ENCODE measurements at regions not wholly inside any gene's neighbourhood (a gene's known extent, or its start where the extent isn't known, plus 50 kb on each side); places are given as distances from the start of the nearest gene placed in this dataset.
"Not testable (repeated sequence)": the region's sequence is repeated elsewhere in the genome, so short reads cannot be mapped to it uniquely, and the experiment has no call there.

DNA sequence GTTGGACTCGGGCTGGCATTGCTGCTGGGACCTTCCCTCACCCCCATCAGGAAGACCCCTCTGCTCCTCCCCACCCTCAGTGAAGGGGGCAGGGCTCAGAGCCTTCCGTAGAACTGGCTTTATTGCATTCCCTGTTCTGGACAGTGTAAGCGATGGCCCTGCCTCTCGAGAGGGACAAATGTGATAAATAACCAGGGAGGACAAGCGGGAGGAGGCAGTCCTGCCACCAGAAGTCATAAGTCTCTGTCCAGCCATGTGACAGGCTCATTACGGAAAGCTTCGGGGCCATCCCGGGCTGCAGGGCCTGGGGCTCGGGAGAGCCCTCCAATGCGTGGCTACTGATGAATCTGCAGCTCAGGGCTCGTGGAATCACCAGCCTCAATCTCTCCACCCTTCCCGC lies 58.5 kb upstream of the MDGA1 start:
- H3K4me1 ChIP-seq (ENCODE audit: control insufficient read depth, insufficient read depth, low read length): no peaks in the 10 kb centered on the region
- no peak overlapping the region for H3K9ac ChIP-seq (ENCODE audit: extremely low read depth, low read length, poor library complexity, severe bottlenecking)
- H3K9me3 ChIP-seq (ENCODE audit: control insufficient read depth, low read length): no peaks in the 10 kb centered on the region
- no peak overlapping the region for H3K27ac Mint-ChIP-seq
- DNase-seq: no peak
- no peaks in the 10 kb centered on the region for H3K4me1 Mint-ChIP-seq
- no peaks in the 10 kb centered on the region for H3K9me3 Mint-ChIP-seq
- peaks cover 94% of the 10 kb centered on the region for H3K27me3 Mint-ChIP-seq (ENCODE audit: insufficient read depth)
- H3K36me3 ChIP-seq (ENCODE audit: control insufficient read depth, insufficient read depth, low read length): no peaks in the 10 kb centered on the region
- no peak overlapping the region for H3K4me3 ChIP-seq (ENCODE audit: low read length)
- TF ChIP-seq, protein P1, sequence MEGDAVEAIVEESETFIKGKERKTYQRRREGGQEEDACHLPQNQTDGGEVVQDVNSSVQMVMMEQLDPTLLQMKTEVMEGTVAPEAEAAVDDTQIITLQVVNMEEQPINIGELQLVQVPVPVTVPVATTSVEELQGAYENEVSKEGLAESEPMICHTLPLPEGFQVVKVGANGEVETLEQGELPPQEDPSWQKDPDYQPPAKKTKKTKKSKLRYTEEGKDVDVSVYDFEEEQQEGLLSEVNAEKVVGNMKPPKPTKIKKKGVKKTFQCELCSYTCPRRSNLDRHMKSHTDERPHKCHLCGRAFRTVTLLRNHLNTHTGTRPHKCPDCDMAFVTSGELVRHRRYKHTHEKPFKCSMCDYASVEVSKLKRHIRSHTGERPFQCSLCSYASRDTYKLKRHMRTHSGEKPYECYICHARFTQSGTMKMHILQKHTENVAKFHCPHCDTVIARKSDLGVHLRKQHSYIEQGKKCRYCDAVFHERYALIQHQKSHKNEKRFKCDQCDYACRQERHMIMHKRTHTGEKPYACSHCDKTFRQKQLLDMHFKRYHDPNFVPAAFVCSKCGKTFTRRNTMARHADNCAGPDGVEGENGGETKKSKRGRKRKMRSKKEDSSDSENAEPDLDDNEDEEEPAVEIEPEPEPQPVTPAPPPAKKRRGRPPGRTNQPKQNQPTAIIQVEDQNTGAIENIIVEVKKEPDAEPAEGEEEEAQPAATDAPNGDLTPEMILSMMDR (conservative IDR thresholded peaks at IDR 0.05): no peak
- WGBS, 2 experiments (ENCODE audit: insufficient coverage in 1 of 2, insufficient read length in 1 of 2): 70 to 86% methylated on average over 5 to 12 of the region's 12 CpGs
- no peak overlapping the region for H3K27ac ChIP-seq (ENCODE audit: low read depth, low read length)
- H3K27me3 ChIP-seq (ENCODE audit: control insufficient read depth, insufficient read depth, low read length, poor library complexity, severe bottlenecking): peaks cover 69% of the 10 kb centered on the region
- H3K4me3 Mint-ChIP-seq: no peak overlapping the region
- H3K36me3 Mint-ChIP-seq (ENCODE audit: low read depth): no peaks in the 10 kb centered on the region

DNA sequence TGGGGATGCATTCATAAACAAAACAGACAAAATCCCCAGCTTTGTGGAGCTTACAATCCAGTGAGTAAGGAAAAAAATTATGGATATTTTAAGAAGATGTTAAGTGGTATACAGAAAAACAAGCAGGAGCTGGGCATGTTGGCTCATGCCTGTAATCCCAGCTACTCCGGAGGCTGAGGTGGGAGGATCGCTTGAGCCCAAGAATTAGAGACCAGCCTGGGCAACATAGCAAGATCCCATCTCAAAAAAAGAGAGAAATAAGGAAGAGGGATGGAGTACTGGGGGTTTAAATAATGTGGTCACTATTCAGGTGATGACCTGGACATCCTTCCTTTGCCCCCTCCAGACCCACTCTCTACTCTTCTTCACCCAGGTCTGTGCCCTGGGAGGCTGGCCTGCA lies 55.0 kb upstream of the MDGA1 start:
- Histone ChIP-seq H3K27ac (ENCODE audit: low read depth, low read length) (no peak overlapping the region), H3K27me3 (ENCODE audit: control insufficient read depth, insufficient read depth, low read length, poor library complexity, severe bottlenecking) (peaks cover 35% of the 10 kb centered on the region), H3K36me3 (ENCODE audit: control insufficient read depth, insufficient read depth, low read length) (no peaks in the 10 kb centered on the region), H3K9ac (ENCODE audit: extremely low read depth, low read length, poor library complexity, severe bottlenecking) (no peak overlapping the region), H3K9me3 (ENCODE audit: control insufficient read depth, low read length) (peaks cover 11% of the 10 kb centered on the region), H3K4me1 (ENCODE audit: control insufficient read depth, insufficient read depth, low read length) (peaks cover 2% of the 10 kb centered on the region), H3K4me3 (ENCODE audit: low read length) (no peak overlapping the region)
- Mint-ChIP-seq H3K4me1 (peaks cover 7% of the 10 kb centered on the region), H3K27ac (no peak overlapping the region), H3K36me3 (ENCODE audit: low read depth) (no peaks in the 10 kb centered on the region), H3K4me3 (no peak overlapping the region), H3K27me3 (ENCODE audit: insufficient read depth) (peaks cover 87% of the 10 kb centered on the region), H3K9me3 (peaks cover 10% of the 10 kb centered on the region)
- TF ChIP-seq, protein P1 (conservative IDR thresholded peaks at IDR 0.05): no peak
- WGBS, 2 experiments (ENCODE audit: insufficient coverage in 1 of 2, insufficient read length in 1 of 2): 92 to 100% methylated on average over 2 of the region's 2 CpGs
- DNase-seq: no peak

DNA sequence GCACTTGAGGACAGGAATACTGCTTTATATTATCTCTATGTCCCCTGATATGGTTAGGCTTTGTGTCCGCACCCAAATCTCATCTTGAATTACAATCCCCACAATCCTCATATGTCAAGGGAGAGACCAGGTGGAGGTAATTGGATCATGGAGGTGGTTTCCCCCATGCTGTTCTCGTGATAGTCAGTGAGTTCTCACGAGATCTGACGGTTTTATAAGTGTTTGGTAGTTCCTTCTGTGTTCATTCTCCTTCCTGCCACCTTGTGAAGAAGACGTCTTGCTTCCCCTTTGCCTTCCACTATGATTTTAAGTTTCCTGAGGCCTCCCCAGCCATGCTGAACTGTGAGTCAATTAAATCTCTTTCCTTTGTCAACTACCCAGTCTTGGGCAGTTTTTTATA lies 51.7 kb upstream of the MDGA1 start:
- WGBS, 2 experiments (ENCODE audit: insufficient coverage in 1 of 2, insufficient read length in 1 of 2): 46 to 76% methylated on average over 4 to 5 of the region's 5 CpGs
- not testable (repeated sequence) for H3K4me1 ChIP-seq (ENCODE audit: control insufficient read depth, insufficient read depth, low read length); H3K36me3 ChIP-seq (ENCODE audit: control insufficient read depth, insufficient read depth, low read length); H3K27ac Mint-ChIP-seq; H3K4me3 Mint-ChIP-seq; H3K27ac ChIP-seq (ENCODE audit: low read depth, low read length); H3K36me3 Mint-ChIP-seq (ENCODE audit: low read depth); H3K27me3 ChIP-seq (ENCODE audit: control insufficient read depth, insufficient read depth, low read length, poor library complexity, severe bottlenecking); H3K9ac ChIP-seq (ENCODE audit: extremely low read depth, low read length, poor library complexity, severe bottlenecking); H3K4me1 Mint-ChIP-seq; H3K9me3 Mint-ChIP-seq
- DNase-seq: peak; percentile 52
- H3K27me3 Mint-ChIP-seq (ENCODE audit: insufficient read depth): peaks cover 80% of the 10 kb centered on the region
- H3K9me3 ChIP-seq (ENCODE audit: control insufficient read depth, low read length): peaks cover 11% of the 10 kb centered on the region
- H3K4me3 ChIP-seq (ENCODE audit: low read length): peak overlapping the region; percentile 66

DNA sequence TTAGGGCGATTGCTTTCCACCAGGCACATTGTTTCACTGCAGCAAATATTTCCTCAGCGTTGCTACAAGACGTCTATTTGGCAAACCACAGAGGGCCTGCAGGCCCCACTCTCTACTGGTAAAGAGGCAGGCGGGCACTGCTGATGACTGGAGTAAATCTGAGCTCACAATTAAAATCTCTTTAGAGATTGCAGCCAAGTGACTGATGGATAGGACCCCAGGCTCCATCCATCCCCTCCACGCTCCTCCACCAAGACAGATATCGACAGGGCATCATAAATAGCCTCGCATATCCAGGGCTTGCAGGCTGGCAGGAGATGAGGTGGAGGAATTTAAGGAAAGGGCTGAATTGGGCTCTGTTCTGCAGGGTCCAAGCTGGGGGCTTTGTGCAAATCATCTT lies 50.4 kb upstream of the MDGA1 start:
- TF ChIP-seq, protein P1 (conservative IDR thresholded peaks at IDR 0.05): no peak

More for the DNA sequence above, 50.4 kb upstream of the MDGA1 start:
- H3K4me1 Mint-ChIP-seq: peaks cover 7% of the 10 kb centered on the region
- peaks cover 10% of the 10 kb centered on the region for H3K9me3 Mint-ChIP-seq
- Histone ChIP-seq H3K27ac (ENCODE audit: low read depth, low read length) (no peak overlapping the region), H3K9ac (ENCODE audit: extremely low read depth, low read length, poor library complexity, severe bottlenecking) (no peak overlapping the region), H3K4me1 (ENCODE audit: control insufficient read depth, insufficient read depth, low read length) (peaks cover 2% of the 10 kb centered on the region), H3K27me3 (ENCODE audit: control insufficient read depth, insufficient read depth, low read length, poor library complexity, severe bottlenecking) (no peaks in the 10 kb centered on the region), H3K36me3 (ENCODE audit: control insufficient read depth, insufficient read depth, low read length) (no peaks in the 10 kb centered on the region), H3K4me3 (ENCODE audit: low read length) (no peak overlapping the region), H3K9me3 (ENCODE audit: control insufficient read depth, low read length) (peaks cover 11% of the 10 kb centered on the region)
- WGBS, 2 experiments (ENCODE audit: insufficient coverage in 1 of 2, insufficient read length in 1 of 2): 91 to 94% methylated on average over 6 to 7 of the region's 7 CpGs
- peaks cover 83% of the 10 kb centered on the region for H3K27me3 Mint-ChIP-seq (ENCODE audit: insufficient read depth)
- H3K4me3 Mint-ChIP-seq: no peak overlapping the region
- no peaks in the 10 kb centered on the region for H3K36me3 Mint-ChIP-seq (ENCODE audit: low read depth)
- no peak overlapping the region for H3K27ac Mint-ChIP-seq
- DNase-seq: no peak

Data from endodermal cell (in vitro differentiated cells).